Tibial nerve (tissue), 4 donors: ENCODE measurements at regions not wholly inside any gene's neighbourhood (a gene's known extent, or its start where the extent isn't known, plus 50 kb on each side); places are given as distances from the start of the nearest gene placed in this dataset.
"Not testable (repeated sequence)": the region's sequence is repeated elsewhere in the genome, so short reads cannot be mapped to it uniquely, and the experiment has no call there.

ENCODE experiments used
- DNase-seq, 2 donors: peaks; one replicate each; pipeline ENCODE4 v3.0.0-alpha.2; 2019; ENCODE audit warnings: low spot score in 2 of 2
- H3K27ac ChIP-seq, 4 donors: fragments of 200-600 bp; sonication (generic) in 3 of 4; one replicate each; pipeline ENCODE4 v1.5.1; 2017 to 2019; ENCODE audit warnings: mild to moderate bottlenecking in 1 of 4
- H3K27me3 ChIP-seq, 2 donors: fragments of 200-600 bp; sonication (generic) in 1 of 2; one replicate each; pipeline versions ENCODE4 v1.5.1 to v1.6.0; 2017 to 2019
- H3K36me3 ChIP-seq, 3 donors: fragments of 200-600 bp; sonication (generic); one replicate each; pipeline ENCODE4 v1.5.1; 2018 to 2019
- H3K4me1 ChIP-seq, 4 donors: fragments of 200-600 bp; sonication (generic) in 3 of 4; one replicate each; pipeline ENCODE4 v1.5.1; 2017 to 2019
- H3K4me3 ChIP-seq, 4 donors: fragments of 200-600 bp; sonication (generic) in 3 of 4; one replicate each; pipeline ENCODE4 v1.5.1; 2017 to 2019; ENCODE audit warnings: mild to moderate bottlenecking in 1 of 4, moderate library complexity in 1 of 4
- H3K9me3 ChIP-seq, 4 donors: fragments of 200-600 bp; sonication (generic) in 3 of 4; one replicate each; pipeline ENCODE4 v1.5.1; 2017 to 2019
- EP300 ChIP-seq, 2 donors: sonication (generic); formaldehyde crosslinking; IDR thresholded peaks; one replicate each; pipeline ENCODE4 v1.6.1; 2017; ENCODE audit warnings: antibody characterized with exemption in 2 of 2, mild to moderate bottlenecking in 1 of 2
- POLR2A ChIP-seq, 2 donors: fragments of 450-650 bp; IDR thresholded peaks; one replicate each; pipeline ENCODE4 v1.6.1; 2017; ENCODE audit warnings: antibody characterized with exemption in 2 of 2, mild to moderate bottlenecking in 2 of 2, moderate library complexity in 2 of 2
- WGBS, 2 donors: methylation state at CpG; one replicate each; pipeline ENCODE4 v1.1.5; 2018; 5-methylcytosine and 5-hydroxymethylcytosine counted together
- TF ChIP-seq, protein P1 (sequence below), 5 experiments: fragments of 200-600 bp in 3 of 5; fragments of 450-650 bp in 2 of 5; sonication (generic) in 3 of 5; IDR thresholded peaks; one replicate each; pipeline ENCODE4 v1.5.1; 2016 to 2019; ENCODE audit warnings: antibody characterized with exemption in 5 of 5, mild to moderate bottlenecking in 3 of 5, moderate library complexity in 2 of 5

DNA sequence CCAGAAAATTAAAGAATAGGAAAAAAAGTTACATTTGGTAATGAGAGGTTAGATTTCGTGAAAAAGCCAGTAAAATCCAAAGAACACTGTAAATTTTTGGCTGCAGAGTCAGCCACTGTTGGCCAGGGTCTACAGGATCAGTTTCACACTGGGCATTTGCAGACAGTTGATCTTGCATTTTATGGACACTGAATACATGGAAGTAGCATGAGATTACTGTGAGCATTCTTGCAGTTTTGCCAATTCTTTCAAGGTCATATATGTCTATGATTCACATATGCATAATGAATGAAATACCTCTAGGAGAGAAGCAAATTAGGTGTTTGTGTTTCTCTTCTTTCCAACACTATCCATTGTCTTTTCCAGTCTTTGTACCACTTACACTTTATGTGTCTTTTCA is 200.8 kb upstream of the DPYD start:
- TF ChIP-seq EP300 (IDR thresholded peaks at IDR 0.05) (no peak), POLR2A (IDR thresholded peaks at IDR 0.05) (no peak)
- TF ChIP-seq, protein P1, sequence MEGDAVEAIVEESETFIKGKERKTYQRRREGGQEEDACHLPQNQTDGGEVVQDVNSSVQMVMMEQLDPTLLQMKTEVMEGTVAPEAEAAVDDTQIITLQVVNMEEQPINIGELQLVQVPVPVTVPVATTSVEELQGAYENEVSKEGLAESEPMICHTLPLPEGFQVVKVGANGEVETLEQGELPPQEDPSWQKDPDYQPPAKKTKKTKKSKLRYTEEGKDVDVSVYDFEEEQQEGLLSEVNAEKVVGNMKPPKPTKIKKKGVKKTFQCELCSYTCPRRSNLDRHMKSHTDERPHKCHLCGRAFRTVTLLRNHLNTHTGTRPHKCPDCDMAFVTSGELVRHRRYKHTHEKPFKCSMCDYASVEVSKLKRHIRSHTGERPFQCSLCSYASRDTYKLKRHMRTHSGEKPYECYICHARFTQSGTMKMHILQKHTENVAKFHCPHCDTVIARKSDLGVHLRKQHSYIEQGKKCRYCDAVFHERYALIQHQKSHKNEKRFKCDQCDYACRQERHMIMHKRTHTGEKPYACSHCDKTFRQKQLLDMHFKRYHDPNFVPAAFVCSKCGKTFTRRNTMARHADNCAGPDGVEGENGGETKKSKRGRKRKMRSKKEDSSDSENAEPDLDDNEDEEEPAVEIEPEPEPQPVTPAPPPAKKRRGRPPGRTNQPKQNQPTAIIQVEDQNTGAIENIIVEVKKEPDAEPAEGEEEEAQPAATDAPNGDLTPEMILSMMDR (IDR thresholded peaks at IDR 0.05), result no peak
- DNase-seq, result no peak
- Histone ChIP-seq H3K27me3 (no peaks in the 10 kb centered on the region), H3K9me3 (no peaks in the 10 kb centered on the region), H3K4me3 (no peak overlapping the region), H3K36me3 (no peaks in the 10 kb centered on the region), H3K4me1 (no peaks in the 10 kb centered on the region), H3K27ac (no peak overlapping the region)
- WGBS, 2 donors, result 0 to 22% methylated on average over 1 of the region's 1 CpG

DNA sequence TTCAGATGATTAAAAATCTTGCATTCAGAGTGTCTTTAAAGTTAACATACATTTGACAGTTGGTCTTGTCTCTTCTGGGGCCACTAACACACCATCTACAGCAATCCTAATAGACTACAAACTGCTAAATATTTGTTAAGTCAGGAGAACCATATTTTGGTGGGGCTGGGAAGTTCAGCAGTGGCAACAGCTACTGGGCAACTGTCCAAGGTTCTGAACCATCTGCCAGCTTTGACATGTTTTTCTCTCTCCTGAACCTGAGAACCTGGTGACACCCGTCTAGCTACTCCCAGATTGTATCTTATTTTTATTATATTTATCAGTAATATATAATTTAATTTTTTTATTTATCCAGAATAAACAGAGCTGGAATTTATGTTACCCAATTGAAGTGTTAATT is 199.0 kb upstream of the DPYD start:
- H3K4me3 ChIP-seq, result no peak overlapping the region
- WGBS, 2 donors, result 36 to 43% methylated on average over 1 of the region's 1 CpG
- TF ChIP-seq EP300 (IDR thresholded peaks at IDR 0.05), result no peak
- TF ChIP-seq, protein P1 (IDR thresholded peaks at IDR 0.05), result no peak
- TF ChIP-seq POLR2A (IDR thresholded peaks at IDR 0.05), result no peak

DNA sequence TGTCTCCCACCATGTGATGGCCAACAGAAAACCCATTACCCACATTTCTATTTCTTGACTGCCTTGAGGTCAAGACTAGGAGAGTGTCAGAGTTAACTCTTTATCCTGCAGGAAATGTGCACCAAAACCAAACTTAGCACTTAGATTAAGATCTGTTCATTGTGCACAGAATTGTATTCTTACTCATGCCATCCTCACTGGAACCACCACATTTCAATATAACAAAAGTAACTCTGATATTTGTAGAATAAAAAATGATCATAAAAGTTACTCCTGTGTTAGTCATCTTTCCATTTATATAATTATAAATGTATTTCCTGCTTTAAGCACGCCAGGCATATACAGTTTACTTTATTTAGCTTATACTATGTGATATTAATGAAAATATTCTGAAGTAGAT is 193.0 kb upstream of the DPYD start:
- Histone ChIP-seq H3K27me3 (no peaks in the 10 kb centered on the region), H3K4me1 (no peaks in the 10 kb centered on the region), H3K9me3 (no peaks in the 10 kb centered on the region), H3K27ac (no peak overlapping the region), H3K4me3 (no peak overlapping the region), H3K36me3 (no peaks in the 10 kb centered on the region)
- DNase-seq, result no peak
- TF ChIP-seq EP300 (IDR thresholded peaks at IDR 0.05) (no peak), POLR2A (IDR thresholded peaks at IDR 0.05) (no peak)
- TF ChIP-seq, protein P1 (IDR thresholded peaks at IDR 0.05), result no peak
- 89% methylated on average over 1 of the region's 1 CpG for WGBS, 2 donors

More for the DNA sequence above, 199.0 kb upstream of the DPYD start:
- Histone ChIP-seq H3K9me3 (no peaks in the 10 kb centered on the region), H3K4me1 (no peaks in the 10 kb centered on the region), H3K36me3 (no peaks in the 10 kb centered on the region), H3K27me3 (no peaks in the 10 kb centered on the region), H3K27ac (no peak overlapping the region)
- DNase-seq, result no peak

DNA sequence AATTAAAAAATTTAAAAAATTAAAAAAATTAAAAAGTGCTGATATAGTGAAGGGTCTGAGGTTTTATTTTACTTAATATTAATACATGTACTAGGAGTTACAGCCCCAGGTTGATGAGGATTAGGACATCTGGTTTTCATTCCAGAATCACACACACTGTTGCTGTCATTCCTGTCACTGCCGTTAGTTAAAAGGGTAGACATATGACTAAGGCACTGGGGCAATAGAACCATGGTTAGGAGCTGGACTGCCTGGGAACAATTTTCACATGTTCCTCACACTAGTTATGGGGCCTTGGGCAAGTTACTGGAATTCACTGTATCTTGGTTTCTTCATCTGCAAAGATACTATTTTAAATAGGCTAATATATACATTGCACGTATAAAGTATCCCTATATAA is 191.8 kb upstream of the DPYD start:
- no peak overlapping the region for H3K4me3 ChIP-seq
- WGBS, 2 donors, result 79 to 82% methylated on average over 2 of the region's 2 CpGs
- DNase-seq, result no peak
- H3K4me1 ChIP-seq, result no peaks in the 10 kb centered on the region
- H3K27ac ChIP-seq, result no peak overlapping the region
- peaks cover 0 to 9% (median 0%) of the 10 kb centered on the region in 4 donors for H3K9me3 ChIP-seq
- no peaks in the 10 kb centered on the region for H3K27me3 ChIP-seq
- H3K36me3 ChIP-seq, result no peaks in the 10 kb centered on the region
- TF ChIP-seq EP300 (IDR thresholded peaks at IDR 0.05) (no peak), POLR2A (IDR thresholded peaks at IDR 0.05) (no peak)

DNA sequence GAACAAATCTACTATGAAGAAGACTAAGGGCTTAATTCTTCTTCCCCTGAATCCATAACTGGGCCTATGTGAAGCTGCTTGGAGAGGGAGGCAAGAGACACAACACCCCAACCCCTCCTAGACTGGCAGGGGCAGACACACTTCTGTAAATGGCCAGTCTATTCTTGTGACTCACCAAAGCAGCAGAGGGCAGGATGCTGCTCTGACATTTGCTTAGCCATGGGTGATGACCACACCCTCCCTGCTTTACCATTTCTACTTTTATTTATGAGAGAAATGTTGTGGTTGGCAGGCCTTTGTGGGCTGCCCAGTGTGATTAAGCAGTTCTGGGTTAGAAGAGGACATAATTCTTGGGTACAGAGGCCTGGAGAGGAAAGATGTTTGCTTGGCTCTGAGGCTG is 189.8 kb upstream of the DPYD start:
- Histone ChIP-seq H3K27ac (no peak overlapping the region), H3K27me3 (no peaks in the 10 kb centered on the region), H3K9me3 (peaks cover 0 to 24% (median 6%) of the 10 kb centered on the region in 4 donors), H3K36me3 (no peaks in the 10 kb centered on the region), H3K4me1 (no peaks in the 10 kb centered on the region), H3K4me3 (no peak overlapping the region)
- DNase-seq, result no peak
- TF ChIP-seq, protein P1 (IDR thresholded peaks at IDR 0.05), result no peak
- TF ChIP-seq EP300 (IDR thresholded peaks at IDR 0.05), result no peak
- no peak for TF ChIP-seq POLR2A (IDR thresholded peaks at IDR 0.05)

DNA sequence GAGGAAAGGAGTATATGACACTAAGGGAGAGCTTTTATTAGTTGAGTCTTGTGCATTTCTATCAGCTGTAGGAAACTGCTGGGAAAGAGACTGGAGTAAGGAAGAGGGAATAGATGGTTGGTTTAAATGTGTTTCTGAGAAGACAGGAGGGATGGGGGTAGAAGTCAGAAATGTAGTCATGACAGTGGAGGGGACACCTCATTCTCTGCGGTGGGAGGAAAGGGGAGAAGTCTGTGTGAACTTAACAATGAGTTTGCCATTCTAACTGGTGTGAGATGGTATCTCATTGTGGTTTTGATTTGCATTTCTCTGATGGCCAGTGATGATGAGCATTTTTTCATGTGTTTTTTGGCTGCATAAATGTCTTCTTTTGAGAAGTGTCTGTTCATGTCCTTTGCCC is 187.5 kb upstream of the DPYD start:
- 47 to 83% methylated on average over 1 of the region's 1 CpG for WGBS, 2 donors
- not testable (repeated sequence) for H3K36me3 ChIP-seq, DNase-seq

More for the DNA sequence above, 187.5 kb upstream of the DPYD start:
- not testable (repeated sequence) for H3K27ac ChIP-seq, H3K4me3 ChIP-seq, H3K4me1 ChIP-seq, H3K27me3 ChIP-seq
- peaks cover 0 to 24% (median 6%) of the 10 kb centered on the region in 4 donors for H3K9me3 ChIP-seq
